ENCODE measurements at regions not wholly inside any gene's neighbourhood (a gene's known extent, or its start where the extent isn't known, plus 50 kb on each side); places are given as distances from the start of the nearest gene placed in this dataset.

DNA sequence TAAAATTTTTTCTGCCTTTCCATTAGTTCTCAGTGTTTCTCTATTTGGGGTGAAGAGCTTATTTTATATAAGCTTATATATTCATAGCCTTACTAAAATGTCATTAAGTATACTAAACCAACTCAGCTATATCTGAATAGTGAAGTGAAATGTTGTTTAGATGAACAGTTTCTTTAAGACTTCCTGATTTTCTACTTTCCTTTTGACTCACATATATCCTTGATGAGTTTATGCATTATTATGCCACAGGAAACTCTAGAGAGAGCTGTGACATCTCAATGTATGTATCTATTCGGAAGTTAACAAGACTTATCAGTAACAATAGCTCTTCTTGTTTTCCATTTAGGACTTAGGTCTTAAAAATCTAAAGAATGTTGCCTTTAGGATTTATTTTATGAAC lies 1491.8 kb upstream of the IGFBP7 start:
- no peak for DNase-seq
- no CpG with 5 or more reads among the region's 1 CpG for WGBS (ENCODE audit: insufficient coverage)
- no peaks in the 10 kb centered on the region for H3K27me3 ChIP-seq (ENCODE audit: control insufficient read depth, insufficient read depth, low read length)

DNA sequence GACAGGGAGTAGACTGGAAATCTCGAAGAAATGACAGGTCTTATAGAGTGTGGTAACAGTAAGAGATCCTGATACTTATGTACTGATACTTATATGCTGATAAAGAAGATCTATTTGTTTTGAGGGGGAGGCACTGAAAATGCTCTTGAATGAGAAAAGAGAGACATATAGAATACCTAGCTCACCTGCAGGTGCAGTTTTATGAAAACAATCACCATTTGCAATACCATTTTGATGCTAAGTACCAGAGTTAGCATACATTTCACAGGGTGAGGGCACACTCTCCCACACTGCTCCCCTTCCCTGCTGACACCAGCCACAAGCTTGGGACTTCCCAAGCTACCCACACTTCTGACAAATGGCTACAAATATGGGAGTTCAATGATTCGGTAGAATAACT lies 1490.1 kb upstream of the IGFBP7 start:
- DNase-seq: no peak
- intact Hi-C loops (cut with micrococcal nuclease): no loop called here
- no peak overlapping the region for H3K4me3 Mint-ChIP-seq
- no peaks in the 10 kb centered on the region for H3K27me3 Mint-ChIP-seq (ENCODE audit: low read depth in 2 of 2)
- no peak overlapping the region for H3K4me3 ChIP-seq (ENCODE audit: low read length)
- no peaks in the 10 kb centered on the region for H3K9me3 ChIP-seq (ENCODE audit: control insufficient read depth, insufficient read depth, low read length)
- no peaks in the 10 kb centered on the region for H3K27me3 ChIP-seq (ENCODE audit: control insufficient read depth, insufficient read depth, low read length)
- no peaks in the 10 kb centered on the region for H3K4me1 Mint-ChIP-seq
- TF ChIP-seq, protein P1, sequence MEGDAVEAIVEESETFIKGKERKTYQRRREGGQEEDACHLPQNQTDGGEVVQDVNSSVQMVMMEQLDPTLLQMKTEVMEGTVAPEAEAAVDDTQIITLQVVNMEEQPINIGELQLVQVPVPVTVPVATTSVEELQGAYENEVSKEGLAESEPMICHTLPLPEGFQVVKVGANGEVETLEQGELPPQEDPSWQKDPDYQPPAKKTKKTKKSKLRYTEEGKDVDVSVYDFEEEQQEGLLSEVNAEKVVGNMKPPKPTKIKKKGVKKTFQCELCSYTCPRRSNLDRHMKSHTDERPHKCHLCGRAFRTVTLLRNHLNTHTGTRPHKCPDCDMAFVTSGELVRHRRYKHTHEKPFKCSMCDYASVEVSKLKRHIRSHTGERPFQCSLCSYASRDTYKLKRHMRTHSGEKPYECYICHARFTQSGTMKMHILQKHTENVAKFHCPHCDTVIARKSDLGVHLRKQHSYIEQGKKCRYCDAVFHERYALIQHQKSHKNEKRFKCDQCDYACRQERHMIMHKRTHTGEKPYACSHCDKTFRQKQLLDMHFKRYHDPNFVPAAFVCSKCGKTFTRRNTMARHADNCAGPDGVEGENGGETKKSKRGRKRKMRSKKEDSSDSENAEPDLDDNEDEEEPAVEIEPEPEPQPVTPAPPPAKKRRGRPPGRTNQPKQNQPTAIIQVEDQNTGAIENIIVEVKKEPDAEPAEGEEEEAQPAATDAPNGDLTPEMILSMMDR (IDR thresholded peaks at IDR 0.05): no peak
- H3K36me3 Mint-ChIP-seq: no peaks in the 10 kb centered on the region
- ATAC-seq: no peak
- H3K36me3 ChIP-seq (ENCODE audit: control insufficient read depth, insufficient read depth, low read length): no peaks in the 10 kb centered on the region
- 87% methylated on average over 2 of the region's 2 CpGs for WGBS (ENCODE audit: insufficient coverage)
- H3K4me1 ChIP-seq (ENCODE audit: control insufficient read depth, insufficient read depth, low read length): no peaks in the 10 kb centered on the region
- no peak overlapping the region for H3K27ac ChIP-seq (ENCODE audit: low read length)
- peaks cover 8 to 13% of the 10 kb centered on the region in 2 donors for H3K9me3 Mint-ChIP-seq
- H3K27ac Mint-ChIP-seq: no peak overlapping the region

More for the DNA sequence above, 1491.8 kb upstream of the IGFBP7 start:
- intact Hi-C loops (cut with micrococcal nuclease): no loop called here
- no peak overlapping the region for H3K27ac Mint-ChIP-seq
- H3K27me3 Mint-ChIP-seq (ENCODE audit: low read depth in 2 of 2): no peaks in the 10 kb centered on the region
- no peak for ATAC-seq
- peaks cover 6 to 11% of the 10 kb centered on the region in 2 donors for H3K9me3 Mint-ChIP-seq
- no peaks in the 10 kb centered on the region for H3K36me3 Mint-ChIP-seq
- H3K4me1 ChIP-seq (ENCODE audit: control insufficient read depth, insufficient read depth, low read length): no peaks in the 10 kb centered on the region
- H3K9me3 ChIP-seq (ENCODE audit: control insufficient read depth, insufficient read depth, low read length): no peaks in the 10 kb centered on the region
- H3K4me1 Mint-ChIP-seq: no peaks in the 10 kb centered on the region
- H3K27ac ChIP-seq (ENCODE audit: low read length): no peak overlapping the region
- H3K36me3 ChIP-seq (ENCODE audit: control insufficient read depth, insufficient read depth, low read length): no peaks in the 10 kb centered on the region
- TF ChIP-seq, protein P1 (IDR thresholded peaks at IDR 0.05): no peak
- no peak overlapping the region for H3K4me3 ChIP-seq (ENCODE audit: low read length)
- H3K4me3 Mint-ChIP-seq: no peak overlapping the region

DNA sequence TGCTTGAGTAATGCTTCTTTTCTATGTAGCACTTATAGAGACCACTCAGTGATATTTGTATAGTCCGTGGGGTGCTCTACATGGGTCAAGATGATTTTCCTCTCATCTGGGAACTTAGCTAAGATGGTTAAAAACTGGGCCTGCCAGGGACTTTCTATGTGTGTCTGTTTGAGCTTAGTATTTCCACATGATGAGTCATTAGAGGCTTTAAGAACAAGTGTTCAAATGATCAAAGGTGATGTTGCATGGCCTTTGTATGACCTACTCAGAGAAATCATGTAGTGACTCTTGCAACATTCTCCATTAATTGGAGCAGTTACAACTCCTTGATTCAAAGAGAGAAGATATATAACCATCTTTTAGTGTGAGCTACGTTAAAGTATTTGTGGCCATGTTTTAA lies 1480.5 kb upstream of the IGFBP7 start:
- no peak overlapping the region for H3K4me3 Mint-ChIP-seq
- H3K4me3 ChIP-seq (ENCODE audit: low read length): no peak overlapping the region
- H3K4me1 ChIP-seq (ENCODE audit: control insufficient read depth, insufficient read depth, low read length): no peaks in the 10 kb centered on the region
- H3K27ac Mint-ChIP-seq: no peak overlapping the region
- TF ChIP-seq, protein P1 (IDR thresholded peaks at IDR 0.05): no peak
- no peaks in the 10 kb centered on the region for H3K27me3 Mint-ChIP-seq (ENCODE audit: low read depth in 2 of 2)
- no peak overlapping the region for H3K27ac ChIP-seq (ENCODE audit: low read length)
- H3K36me3 Mint-ChIP-seq: no peaks in the 10 kb centered on the region
- no peaks in the 10 kb centered on the region for H3K27me3 ChIP-seq (ENCODE audit: control insufficient read depth, insufficient read depth, low read length)
- H3K9me3 Mint-ChIP-seq: peaks cover 16 to 21% of the 10 kb centered on the region in 2 donors
- H3K9me3 ChIP-seq (ENCODE audit: control insufficient read depth, insufficient read depth, low read length): peaks cover 3% of the 10 kb centered on the region
- H3K4me1 Mint-ChIP-seq: no peaks in the 10 kb centered on the region
- DNase-seq (no peak), ATAC-seq (no peak)
- intact Hi-C loops (cut with micrococcal nuclease): no loop called here
- H3K36me3 ChIP-seq (ENCODE audit: control insufficient read depth, insufficient read depth, low read length): no peaks in the 10 kb centered on the region
- WGBS (ENCODE audit: insufficient coverage): 94% methylated on average over 1 of the region's 2 CpGs

DNA sequence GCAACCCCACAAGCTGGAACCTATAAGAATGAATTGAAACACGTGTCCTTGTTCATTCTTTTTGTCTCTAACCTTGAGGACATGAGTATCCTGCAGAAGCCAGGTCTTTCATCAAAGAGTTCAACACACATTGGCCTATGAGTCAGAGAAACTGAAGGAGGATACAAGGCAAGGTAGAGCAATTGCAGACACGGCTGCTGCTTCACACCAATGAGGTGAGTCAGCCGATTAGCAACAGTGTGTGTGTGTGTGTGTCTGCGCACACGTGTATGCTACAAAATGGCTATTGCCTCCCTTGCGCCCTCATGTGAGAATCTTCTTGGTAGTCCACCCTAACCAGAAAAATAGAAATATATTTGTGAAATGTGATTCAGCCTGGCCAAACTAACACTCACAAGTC lies 1477.7 kb upstream of the IGFBP7 start:
- WGBS (ENCODE audit: insufficient coverage): 83% methylated on average over 5 of the region's 6 CpGs

More for the DNA sequence above, 1477.7 kb upstream of the IGFBP7 start:
- no peak overlapping the region for H3K27ac Mint-ChIP-seq
- TF ChIP-seq, protein P1 (IDR thresholded peaks at IDR 0.05): no peak
- Histone ChIP-seq H3K36me3 (ENCODE audit: control insufficient read depth, insufficient read depth, low read length) (no peaks in the 10 kb centered on the region), H3K4me3 (ENCODE audit: low read length) (no peak overlapping the region), H3K9me3 (ENCODE audit: control insufficient read depth, insufficient read depth, low read length) (peaks cover 12% of the 10 kb centered on the region), H3K27ac (ENCODE audit: low read length) (no peak overlapping the region), H3K4me1 (ENCODE audit: control insufficient read depth, insufficient read depth, low read length) (no peaks in the 10 kb centered on the region), H3K27me3 (ENCODE audit: control insufficient read depth, insufficient read depth, low read length) (no peaks in the 10 kb centered on the region)
- intact Hi-C loops (cut with micrococcal nuclease): no loop called here
- ATAC-seq (no peak), DNase-seq (no peak)
- no peaks in the 10 kb centered on the region for H3K27me3 Mint-ChIP-seq (ENCODE audit: low read depth in 2 of 2)
- no peaks in the 10 kb centered on the region for H3K4me1 Mint-ChIP-seq
- H3K9me3 Mint-ChIP-seq: peaks cover 14 to 28% of the 10 kb centered on the region in 2 donors
- no peak overlapping the region for H3K4me3 Mint-ChIP-seq
- H3K36me3 Mint-ChIP-seq: peaks cover 16% of the 10 kb centered on the region

Data from natural killer cell (primary cell).